AG04449 (cell line): ENCODE measurements at regions not wholly inside any gene's neighbourhood (a gene's known extent, or its start where the extent isn't known, plus 50 kb on each side); places are given as distances from the start of the nearest gene placed in this dataset.

Source experiments
- CTCF ChIA-PET: fragments of 350-600 bp; formaldehyde crosslinking; extraction: SDS; loops from one replicate; lab custom pipeline; 2021; ENCODE audit warnings: antibody characterized with exemption; lab: Yijun Ruan, JAX
- POLR2A ChIA-PET: fragments of 400-600, 350-600 bp; formaldehyde crosslinking; extraction: SDS; loops from one replicate; lab custom pipeline; 2020; ENCODE audit warnings: antibody characterized with exemption, inconsistent platforms; lab: Yijun Ruan, JAX
- DNase-seq: peaks from one replicate; pipeline ENCODE4 v3.0.0-alpha.2; 2010; ENCODE audit warnings: low read depth, low spot score
- H3K4me3 ChIP-seq: 2 replicates; pipeline ENCODE4 v1.5.1; 2011; ENCODE audit warnings: low read depth, mild to moderate bottlenecking, control low read depth, low read length
- TF ChIP-seq, protein P1 (sequence below): IDR thresholded peaks from one replicate; pipeline ENCODE4 v1.5.1; 2011; ENCODE audit warnings: mild to moderate bottlenecking, moderate library complexity, low read length, control low read depth, inconsistent platforms; ENCODE audit not compliant: insufficient read depth; ENCODE audit errors: missing control alignments

DNA sequence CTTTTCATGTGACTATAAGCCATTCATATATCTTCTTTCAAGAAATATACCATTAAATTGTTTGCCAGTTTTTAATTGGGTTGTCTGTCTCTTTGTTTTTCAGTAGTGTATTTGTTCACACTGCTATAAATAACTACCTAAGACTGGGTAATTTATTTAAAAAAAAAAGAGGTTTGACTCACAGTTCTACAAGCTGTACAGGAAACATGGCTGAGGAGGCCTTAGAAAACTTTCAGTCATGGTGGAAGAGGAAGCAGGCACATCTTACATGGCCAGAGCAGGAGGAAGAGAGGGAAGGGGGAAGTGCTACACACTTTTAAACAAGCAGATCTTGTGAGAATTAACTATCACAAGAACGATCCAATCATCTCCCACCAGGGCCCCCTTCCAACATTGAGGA is 255.3 kb downstream of the EPM2A start:
- H3K4me3 ChIP-seq, result no peak overlapping the region
- ChIA-PET POLR2A (no interaction called here), CTCF (no interaction called here)
- TF ChIP-seq, protein P1, sequence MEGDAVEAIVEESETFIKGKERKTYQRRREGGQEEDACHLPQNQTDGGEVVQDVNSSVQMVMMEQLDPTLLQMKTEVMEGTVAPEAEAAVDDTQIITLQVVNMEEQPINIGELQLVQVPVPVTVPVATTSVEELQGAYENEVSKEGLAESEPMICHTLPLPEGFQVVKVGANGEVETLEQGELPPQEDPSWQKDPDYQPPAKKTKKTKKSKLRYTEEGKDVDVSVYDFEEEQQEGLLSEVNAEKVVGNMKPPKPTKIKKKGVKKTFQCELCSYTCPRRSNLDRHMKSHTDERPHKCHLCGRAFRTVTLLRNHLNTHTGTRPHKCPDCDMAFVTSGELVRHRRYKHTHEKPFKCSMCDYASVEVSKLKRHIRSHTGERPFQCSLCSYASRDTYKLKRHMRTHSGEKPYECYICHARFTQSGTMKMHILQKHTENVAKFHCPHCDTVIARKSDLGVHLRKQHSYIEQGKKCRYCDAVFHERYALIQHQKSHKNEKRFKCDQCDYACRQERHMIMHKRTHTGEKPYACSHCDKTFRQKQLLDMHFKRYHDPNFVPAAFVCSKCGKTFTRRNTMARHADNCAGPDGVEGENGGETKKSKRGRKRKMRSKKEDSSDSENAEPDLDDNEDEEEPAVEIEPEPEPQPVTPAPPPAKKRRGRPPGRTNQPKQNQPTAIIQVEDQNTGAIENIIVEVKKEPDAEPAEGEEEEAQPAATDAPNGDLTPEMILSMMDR, result no peak
- DNase-seq, result no peak

DNA sequence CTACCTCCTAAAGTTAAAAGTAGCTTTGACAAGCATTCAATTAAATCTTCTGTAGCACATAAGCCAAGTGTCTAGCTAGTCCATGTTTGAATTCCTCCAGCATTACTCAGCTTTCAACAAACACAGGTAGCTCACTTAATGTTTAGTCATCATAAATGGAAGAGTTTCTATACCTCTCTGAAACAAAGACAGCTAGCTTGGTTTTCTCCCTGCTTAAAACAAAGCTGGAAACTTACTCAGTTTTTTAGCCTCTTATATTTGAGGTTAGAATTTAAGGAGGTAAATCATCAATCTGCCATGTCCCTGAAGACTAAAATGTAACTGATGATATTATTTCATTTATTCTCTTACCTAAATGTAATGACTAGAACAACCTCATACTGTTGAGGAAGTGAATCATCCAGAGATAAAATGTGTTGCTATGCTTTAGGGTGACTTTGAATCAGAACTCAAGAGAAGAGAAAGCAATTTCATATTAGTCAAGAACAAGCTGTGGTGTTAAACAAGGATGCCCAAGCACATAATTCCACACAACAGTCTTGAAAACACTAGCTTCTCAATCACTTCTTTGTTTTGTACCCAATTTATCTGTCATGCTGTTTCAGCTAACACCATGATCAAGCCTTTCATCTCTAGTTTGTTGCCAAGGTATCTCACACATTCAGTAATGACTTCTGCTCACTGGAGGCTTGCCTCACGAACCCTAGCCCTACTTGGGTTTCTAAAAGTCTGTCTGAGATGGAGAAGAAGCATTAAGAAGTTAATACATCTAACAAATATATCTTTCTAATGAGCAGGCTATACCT is 251.9 kb downstream of the EPM2A start:
- no peak overlapping the region for H3K4me3 ChIP-seq
- CTCF ChIA-PET, result interaction anchor here (0.8 to 1.0 kb wide), 2 partner anchors 30 to 39 kb away, joined by 3 to 4 read pairs; no protein-coding TSS in a partner anchor

DNA sequence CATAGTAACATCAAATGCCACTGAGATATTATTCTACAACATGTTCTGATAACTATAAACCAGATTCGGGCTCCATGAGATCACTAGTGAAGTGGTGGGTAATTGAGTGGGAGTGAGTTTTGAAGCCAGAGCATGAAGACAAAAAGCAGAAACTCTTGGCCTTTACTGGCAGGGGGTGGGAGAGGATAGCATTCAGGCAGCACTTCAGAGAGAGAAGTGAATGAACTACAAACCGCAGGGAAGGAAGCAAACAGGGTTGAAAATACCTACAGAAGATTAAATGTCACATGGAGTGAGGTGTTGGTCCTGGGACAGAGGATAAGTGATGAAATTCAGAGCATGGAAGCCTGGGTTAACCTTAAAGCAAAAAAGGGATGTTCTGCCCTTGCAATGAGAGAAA is 250.0 kb downstream of the EPM2A start:
- ChIA-PET POLR2A (no interaction called here), CTCF (no interaction called here)
- TF ChIP-seq, protein P1, result no peak
- DNase-seq, result no peak
- no peak overlapping the region for H3K4me3 ChIP-seq

More for the DNA sequence above, 251.9 kb downstream of the EPM2A start:
- POLR2A ChIA-PET, result no interaction called here
- TF ChIP-seq, protein P1, result no peak
- no peak for DNase-seq

DNA sequence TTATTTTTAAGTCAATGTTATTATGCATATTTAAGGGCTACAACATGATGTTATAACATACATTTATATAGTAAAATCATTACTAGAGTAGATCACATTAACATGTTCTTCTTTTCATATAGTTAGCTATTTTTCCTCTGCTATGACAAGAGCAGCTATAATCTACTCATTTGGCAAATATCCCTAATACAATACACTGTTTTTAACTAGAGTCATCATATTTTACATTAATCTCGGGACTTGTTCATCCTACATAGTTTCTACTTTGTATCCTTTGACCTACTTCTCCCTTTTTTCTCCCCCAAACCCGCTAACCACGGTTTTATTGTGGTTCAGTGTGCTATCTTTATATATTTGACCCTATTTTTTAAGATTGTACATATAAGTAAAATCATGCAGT is 249.0 kb downstream of the EPM2A start:
- TF ChIP-seq, protein P1, result no peak
- no peak overlapping the region for H3K4me3 ChIP-seq
- POLR2A ChIA-PET, result interaction anchor here (0.7 kb wide), 1 partner anchor 16 kb away, joined by 3 read pairs; no protein-coding TSS in a partner anchor
- no peak for DNase-seq
- CTCF ChIA-PET, result no interaction called here

DNA sequence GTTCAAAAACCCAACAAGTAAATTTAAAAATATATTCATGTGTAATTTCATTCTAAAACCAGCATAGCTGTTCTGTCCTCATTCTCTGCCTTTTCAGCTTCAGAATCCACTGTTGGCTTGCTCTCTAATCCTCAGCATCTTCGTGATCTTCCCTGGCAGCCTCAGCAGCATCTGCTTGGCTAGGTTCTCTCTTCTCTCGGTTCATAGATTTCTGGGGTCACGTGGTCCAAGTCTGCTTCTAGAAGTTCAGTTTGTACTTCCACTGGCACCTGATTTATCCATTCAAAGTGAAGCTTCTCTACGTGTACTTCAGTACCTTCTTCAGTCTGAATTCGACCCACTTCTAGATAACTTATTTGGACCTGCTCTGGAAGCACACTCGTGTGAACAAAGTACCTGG is 245.7 kb downstream of the EPM2A start:
- H3K4me3 ChIP-seq, result no peak overlapping the region

DNA sequence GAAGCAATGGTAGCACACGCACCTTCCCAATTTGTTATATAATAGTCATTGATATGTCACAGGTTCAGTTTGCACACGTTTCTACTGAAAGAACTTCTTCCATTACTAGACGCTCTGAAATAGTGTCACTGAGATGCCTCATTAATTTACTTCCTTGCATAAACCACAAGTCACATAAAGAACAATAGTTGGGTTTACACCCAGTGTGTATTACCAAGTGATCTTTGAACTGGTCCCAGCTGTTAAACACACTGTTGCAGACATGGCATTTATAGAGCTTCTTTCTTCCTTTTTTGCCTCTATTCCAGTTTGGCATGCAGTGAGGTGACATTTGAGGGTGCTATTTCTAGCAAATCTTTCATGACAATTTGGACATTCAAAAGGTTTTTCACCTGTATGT is 245.3 kb downstream of the EPM2A start:
- POLR2A ChIA-PET, result no interaction called here
- TF ChIP-seq, protein P1, result no peak
- no peak overlapping the region for H3K4me3 ChIP-seq
- DNase-seq, result no peak
- CTCF ChIA-PET, result no interaction called here

More for the DNA sequence above, 245.7 kb downstream of the EPM2A start:
- TF ChIP-seq, protein P1, result no peak
- DNase-seq, result no peak
- CTCF ChIA-PET, result no interaction called here
- POLR2A ChIA-PET, result no interaction called here
